IMR-90 (cell line): ENCODE measurements at regions not wholly inside any gene's neighbourhood (a gene's known extent, or its start where the extent isn't known, plus 50 kb on each side); places are given as distances from the start of the nearest gene placed in this dataset.

ENCODE experiments used
- ATAC-seq: fragments of 200-7000 bp; cut with Tn5 transposase; 2 replicates; pipeline ENCODE4 v1.9.1; 2020; ENCODE audit warnings: low read depth, mild to moderate bottlenecking, moderate library complexity
- BruUV-seq: library from RNA; stranded (reverse); fragments of 400-500 nt; replicated peaks from 2 replicates; lab custom pipeline; 2021; lab: Mats Ljungman, UMichigan
- CTCF ChIA-PET: fragments of 300-600 bp; formaldehyde crosslinking; extraction: SDS; loops from one replicate; lab custom pipeline; 2021; ENCODE audit warnings: antibody characterized with exemption; lab: Yijun Ruan, JAX
- POLR2A ChIA-PET: fragments of 300-600 bp; sonication (Branson Sonifier 250); formaldehyde crosslinking; loops from one replicate; lab custom pipeline; 2022; ENCODE audit warnings: antibody characterized with exemption; ENCODE audit not compliant: unreplicated experiment; lab: Charles Lee
- DNase-seq: peaks from one replicate; pipeline ENCODE4 v3.0.0; 2013
- H2AFZ ChIP-seq: replicated peaks from 2 replicates; pipeline ENCODE3; 2013; ENCODE audit warnings: low read length, mild to moderate bottlenecking; ENCODE audit not compliant: poor library complexity
- H2AK5ac ChIP-seq: 2 replicates; pipeline ENCODE4 v1.6.1; 2013; ENCODE audit warnings: low read depth, low read length, inconsistent platforms
- H2AK9ac ChIP-seq: replicated peaks from 2 replicates; pipeline ENCODE3; 2013; ENCODE audit warnings: mild to moderate bottlenecking, low read depth, low read length, moderate library complexity; ENCODE audit not compliant: poor library complexity
- H2BK120ac ChIP-seq: 2 replicates; pipeline ENCODE4 v1.6.1; 2013; ENCODE audit warnings: low read depth, low read length, inconsistent platforms
- H2BK15ac ChIP-seq: 3 replicates; pipeline ENCODE4 v1.6.1; 2013; ENCODE audit warnings: low read depth, low read length, inconsistent platforms
- H2BK20ac ChIP-seq: 2 replicates; pipeline ENCODE4 v1.6.1; 2013; ENCODE audit warnings: low read depth, mild to moderate bottlenecking, inconsistent platforms, low read length, moderate library complexity
- H2BK5ac ChIP-seq: 2 replicates; pipeline ENCODE4 v1.6.1; 2013; ENCODE audit warnings: mild to moderate bottlenecking, low read depth, low read length, inconsistent platforms; ENCODE audit not compliant: poor library complexity, severe bottlenecking
- H3K14ac ChIP-seq: replicated peaks from 2 replicates; pipeline ENCODE4 v1.6.1; 2013; ENCODE audit warnings: low read depth, low read length, inconsistent platforms
- H3K18ac ChIP-seq: 2 replicates; pipeline ENCODE4 v1.6.1; 2013; ENCODE audit warnings: low read depth, low read length, control low read depth
- H3K23ac ChIP-seq: 2 replicates; pipeline ENCODE4 v1.6.1; 2013; ENCODE audit warnings: low read depth, low read length, inconsistent platforms
- H3K27ac ChIP-seq: 2 replicates; pipeline ENCODE4 v1.5.1; 2013; ENCODE audit warnings: mild to moderate bottlenecking, control low read depth, low read length; ENCODE audit not compliant: insufficient read depth
- H3K27me3 ChIP-seq: 2 replicates; pipeline ENCODE4 v1.6.1; 2013; ENCODE audit warnings: low read length; ENCODE audit not compliant: control insufficient read depth, insufficient read depth
- H3K36me3 ChIP-seq: 2 replicates; pipeline ENCODE4 v1.6.1; 2013; ENCODE audit warnings: low read length, mixed read lengths; ENCODE audit not compliant: control insufficient read depth, insufficient read depth
- H3K4ac ChIP-seq: 2 replicates; pipeline ENCODE4 v1.6.1; 2013; ENCODE audit warnings: low read depth, low read length, inconsistent platforms
- H3K4me1 ChIP-seq: 2 replicates; pipeline ENCODE4 v1.6.1; 2013; ENCODE audit warnings: low read length, mixed read lengths; ENCODE audit not compliant: control insufficient read depth, insufficient read depth
- H3K4me2 ChIP-seq: 2 replicates; pipeline ENCODE4 v1.6.1; 2013; ENCODE audit warnings: low read depth, mild to moderate bottlenecking, control low read depth, low read length, moderate library complexity
- H3K4me3 ChIP-seq: 2 replicates; pipeline ENCODE4 v1.5.1; 2013; ENCODE audit warnings: low read depth, mild to moderate bottlenecking, control low read depth, low read length, moderate library complexity; ENCODE audit not compliant: insufficient read depth
- H3K56ac ChIP-seq: 2 replicates; pipeline ENCODE4 v1.6.1; 2013; ENCODE audit warnings: low read length, inconsistent platforms; ENCODE audit not compliant: insufficient read depth; ENCODE audit errors: extremely low read depth
- H3K79me1 ChIP-seq, 2 experiments: 2 replicates each; pipeline ENCODE4 v1.6.1; 2013; ENCODE audit warnings: low read length in 2 of 2, inconsistent platforms in 1 of 2, low read depth in 1 of 2
- H3K9ac ChIP-seq: 2 replicates; pipeline ENCODE4 v1.6.1; 2013; ENCODE audit warnings: low read depth, low read length, control low read depth
- H3K9me1 ChIP-seq: 2 replicates; pipeline ENCODE4 v1.6.1; 2013; ENCODE audit warnings: low read length, inconsistent platforms; ENCODE audit not compliant: insufficient read depth
- H3K9me3 ChIP-seq: 2 replicates; pipeline ENCODE4 v1.6.1; 2013; ENCODE audit warnings: low read length; ENCODE audit not compliant: control insufficient read depth, insufficient read depth
- H4K20me1 ChIP-seq: 2 replicates; pipeline ENCODE4 v1.6.1; 2013; ENCODE audit warnings: low read length, inconsistent platforms; ENCODE audit not compliant: insufficient read depth
- H4K5ac ChIP-seq: 2 replicates; pipeline ENCODE4 v1.6.1; 2013; ENCODE audit warnings: mild to moderate bottlenecking, low read depth, low read length, control low read depth
- H4K8ac ChIP-seq, 2 experiments: 2 replicates each; pipeline ENCODE4 v1.6.1; 2013; ENCODE audit warnings: low read depth in 2 of 2, low read length in 2 of 2, control low read depth in 1 of 2, inconsistent platforms in 1 of 2
- H4K91ac ChIP-seq: 2 replicates; pipeline ENCODE4 v1.6.1; 2013; ENCODE audit warnings: low read depth, low read length, inconsistent platforms; ENCODE audit not compliant: insufficient read depth
- CEBPB ChIP-seq: IDR thresholded peaks from 2 replicates; pipeline ENCODE4 v1.6.1; 2012; ENCODE audit warnings: low read depth, low read length, improper control_type of control experiment
- CTCF ChIP-seq: conservative IDR thresholded peaks from 2 replicates; pipeline ENCODE4 v1.5.1; 2012; ENCODE audit warnings: mild to moderate bottlenecking, low read depth, low read length, improper control_type of control experiment
- FOS ChIP-seq: fragments of 150-350 bp; IDR thresholded peaks from 2 replicates; pipeline ENCODE4 v1.6.1; 2016; ENCODE audit warnings: low read depth, low read length
- MAFK ChIP-seq: IDR thresholded peaks from 2 replicates; pipeline ENCODE4 v1.6.1; 2012; ENCODE audit warnings: low read depth, low read length, improper control_type of control experiment
- MAZ ChIP-seq: IDR thresholded peaks from 2 replicates; pipeline ENCODE4 v1.6.1; 2012; ENCODE audit warnings: low read depth, mild to moderate bottlenecking, low read length, improper control_type of control experiment, moderate library complexity, borderline replicate concordance
- RAD21 ChIP-seq: IDR thresholded peaks from 2 replicates; pipeline ENCODE4 v1.6.1; 2012; ENCODE audit warnings: low read length, improper control_type of control experiment
- USF2 ChIP-seq: fragments of 150-350 bp; IDR thresholded peaks from 2 replicates; pipeline ENCODE4 v1.6.1; 2017; ENCODE audit warnings: mild to moderate bottlenecking, antibody characterized with exemption, low read length, low read depth
- WGBS, 2 experiments: methylation state at CpG; one replicate each; pipeline versions ENCODE4 v1.1.5 to v1.1.7; 2013; ENCODE audit warnings: missing lambda C conversion rate in 2 of 2; ENCODE audit not compliant: insufficient read length in 1 of 2; ENCODE audit errors: extremely low coverage in 2 of 2; 5-methylcytosine and 5-hydroxymethylcytosine counted together
- dilution Hi-C: fragments of 300-500 bp; cut with HindIII; formaldehyde crosslinking; loops from one replicate; pipeline ENCODE4 v1.14.3; 2018; ENCODE audit warnings: low sequenced_read_pairs; ENCODE audit not compliant: unreplicated experiment
- in situ Hi-C: fragments of 300-500 bp; cut with MboI; formaldehyde crosslinking; loops from 3 replicates; pipeline ENCODE4 v1.14.3; 2019; ENCODE audit warnings: low sequenced_read_pairs, inconsistent platforms, mixed read lengths
- intact Hi-C: fragments of 100-400 bp; cut with micrococcal nuclease; formaldehyde crosslinking; loops from 2 replicates; pipeline ENCODE4 v1.10.0; 2022

GRCh38 chr10:44818701-44819127 lies 92.4 kb upstream of the TMEM72 start:
- Histone ChIP-seq H3K36me3 (no peaks in the 10 kb centered on the region), H3K18ac (no peak overlapping the region), H3K4ac (no peak overlapping the region), H3K4me3 (no peak overlapping the region), H3K9ac (no peak overlapping the region), H3K4me2 (no peak overlapping the region), H3K27me3 (no peaks in the 10 kb centered on the region), H4K20me1 (no peaks in the 10 kb centered on the region), H2AFZ (peak overlapping the region; percentile 68), H2AK5ac (no peak overlapping the region), H3K9me3 (no peaks in the 10 kb centered on the region), H3K23ac (no peak overlapping the region), H3K56ac (no peak overlapping the region), H2BK15ac (no peak overlapping the region; the same call in 2 of the 3 replicates), H3K9me1 (peaks cover 5% of the 10 kb centered on the region), H3K79me1 (no peaks in the 10 kb centered on the region), H3K14ac (0 out of 2 replicates have a peak overlapping the region, but pooled peaks have one; percentile 39), H2AK9ac (peak overlapping the region; percentile 45), H2BK20ac (no peak overlapping the region), H3K4me1 (peaks cover 4% of the 10 kb centered on the region; the same call in 1 of the 2 replicates), H4K8ac (peak overlapping the region in 1 of 2 experiments; percentile 18; a peak in 1 of 4 replicates), H2BK120ac (no peak overlapping the region), H4K91ac (no peak overlapping the region), H2BK5ac (no peak overlapping the region), H4K5ac (no peak overlapping the region), H3K27ac (no peak overlapping the region)
- 40% methylated on average over 1 of the region's 5 CpGs; no CpG with 5 or more reads in 1 of the 2 experiments for WGBS, 2 experiments
- BruUV-seq: no TSS peak
- dilution Hi-C loops (no loop called here), in situ Hi-C loops (no loop called here), intact Hi-C loops (no loop called here)
- DNase-seq: peak; percentile 50
- peak; percentile 68 for ATAC-seq
- ChIA-PET POLR2A (no interaction called here), CTCF (no interaction called here)
- TF ChIP-seq USF2: no peak
- TF ChIP-seq MAZ: no peak
- peak; percentile 10; the same call in 1 of the 2 replicates for TF ChIP-seq RAD21
- TF ChIP-seq FOS: no peak
- no peak for TF ChIP-seq MAFK
- TF ChIP-seq CEBPB: no peak
- 0 out of 2 replicates have a peak, but pooled peaks have one; percentile 6 for TF ChIP-seq CTCF
